CD4-positive, alpha-beta T cell treated with Interleukin-2 at 100 ng/mL for 4 hours (primary cell): ENCODE measurements at regions not wholly inside any gene's neighbourhood (a gene's known extent, or its start where the extent isn't known, plus 50 kb on each side); places are given as distances from the start of the nearest gene placed in this dataset.
"Not testable (repeated sequence)": the region's sequence is repeated elsewhere in the genome, so short reads cannot be mapped to it uniquely, and the experiment has no call there.

Source experiments
- DNase-seq: peaks from one replicate; pipeline ENCODE4 v3.0.0-alpha.2; 2020; ENCODE audit warnings: low spot score

- DNase-seq, result no peak
Observed at GRCh38 chr7:142698429-142698828, 50.8 kb upstream of the PRSS1 start.

- no peak for DNase-seq
Observed at GRCh38 chr7:142697270-142697669, 52.0 kb upstream of the PRSS1 start.

- DNase-seq, result no peak
Observed at GRCh38 chr7:142696456-142697179, 52.7 kb upstream of the PRSS1 start.

GRCh38 chr7:142693911-142694310 is 55.4 kb upstream of the PRSS1 start:
- DNase-seq, result no peak

DNA sequence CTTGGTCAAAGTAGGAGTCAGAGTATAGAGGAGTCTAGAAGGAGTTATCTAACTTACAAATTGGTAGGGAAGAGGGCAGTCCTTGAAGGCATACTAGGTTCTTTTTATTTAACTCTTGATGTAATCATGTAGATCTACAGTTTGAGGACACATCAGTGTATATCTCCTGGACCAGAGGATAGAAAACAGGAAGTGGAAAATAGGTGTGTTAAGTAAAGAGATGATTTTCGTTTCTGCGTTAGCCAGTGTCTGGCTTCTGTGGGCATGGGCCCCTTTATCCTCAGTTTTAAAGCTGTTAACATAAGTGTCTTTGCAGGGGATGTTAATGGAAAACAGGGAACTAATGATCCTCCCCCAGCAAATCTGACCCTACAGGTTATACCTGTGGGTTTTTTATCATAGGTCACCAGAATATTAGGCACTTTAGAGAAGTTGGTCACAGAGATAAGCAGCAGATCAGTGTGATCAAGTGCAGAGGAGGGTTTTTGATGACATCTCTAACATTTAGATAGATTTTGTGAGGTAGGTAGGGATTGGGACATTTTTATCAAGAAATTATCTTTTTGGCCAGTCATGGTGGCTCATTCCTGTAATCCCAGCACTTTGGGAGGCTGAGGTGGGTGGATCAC is 58.6 kb upstream of the PRSS1 start:
- DNase-seq, result no peak

- DNase-seq, result no peak
Observed at GRCh38 chr7:142689439-142690120, 59.7 kb upstream of the PRSS1 start.

DNA sequence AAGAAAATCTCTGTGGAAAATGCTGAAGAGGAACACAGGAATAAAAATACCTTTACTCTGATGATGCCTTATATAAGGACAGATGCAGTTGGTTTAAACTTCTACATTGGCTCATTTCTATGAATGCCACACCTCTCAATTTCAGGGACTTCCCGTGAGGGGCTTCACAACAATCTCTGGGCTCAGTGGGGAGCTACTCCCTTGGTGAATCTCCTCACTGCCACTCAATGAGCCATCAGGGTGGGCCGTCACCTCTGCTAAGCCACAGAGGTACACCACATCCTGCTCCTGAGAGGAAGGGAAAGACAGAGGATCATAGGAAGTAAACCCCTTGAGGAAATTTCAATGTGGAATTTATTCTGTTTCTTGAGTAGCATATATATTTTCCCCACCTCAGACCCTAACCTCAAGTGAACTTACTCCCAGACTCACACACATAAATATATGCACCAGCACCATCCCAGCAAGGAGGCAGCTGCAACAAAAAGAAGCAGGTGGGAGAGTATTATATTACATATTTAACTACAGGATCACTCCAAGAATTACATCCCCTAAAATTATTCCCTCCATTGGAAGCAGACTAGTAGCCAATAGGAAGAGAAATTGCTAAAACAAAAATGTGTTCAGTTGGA is 63.3 kb upstream of the PRSS1 start:
- peak; percentile 22 for DNase-seq

GRCh38 chr7:142681314-142682092 is 67.8 kb upstream of the PRSS1 start:
- DNase-seq, result no peak

DNA sequence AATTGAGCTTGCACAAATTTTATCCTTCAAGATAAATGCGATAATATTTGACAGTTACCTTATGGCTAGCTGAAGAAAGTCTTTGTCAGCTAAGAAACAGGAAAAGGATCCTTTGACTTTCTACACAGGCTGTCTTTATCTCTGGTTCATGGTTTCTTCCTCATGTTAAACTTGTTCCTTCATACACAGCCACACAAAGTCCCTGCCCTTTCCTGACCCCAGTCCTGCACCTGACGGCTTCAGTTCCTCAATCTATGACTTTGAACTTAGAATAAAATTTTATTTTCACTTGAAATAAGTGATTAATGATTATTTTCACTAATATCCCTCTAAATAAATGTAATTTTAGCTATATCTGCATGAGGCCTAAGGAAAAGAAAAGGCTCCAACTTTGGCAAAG is 77.8 kb upstream of the PRSS1 start:
- DNase-seq, result no peak

DNA sequence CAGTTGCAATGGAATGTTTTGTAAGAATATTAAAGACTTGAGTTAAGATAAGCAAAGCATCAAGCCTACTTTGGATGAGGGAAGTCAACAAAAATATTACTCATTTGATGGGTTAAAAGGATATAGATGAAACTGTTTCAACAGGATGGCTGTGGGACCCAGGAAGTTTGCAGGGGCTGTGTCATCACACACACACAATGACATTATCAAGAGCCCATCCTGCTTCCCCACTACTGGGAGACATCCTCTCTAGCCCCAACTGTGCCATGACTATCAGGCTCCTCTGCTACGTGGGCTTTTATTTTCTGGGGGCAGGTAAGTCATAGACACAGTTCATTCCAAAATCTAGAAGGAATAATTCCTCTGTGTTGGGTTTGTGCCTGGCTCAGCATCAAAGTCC is 78.8 kb upstream of the PRSS1 start:
- DNase-seq, result peak; percentile 15

DNA sequence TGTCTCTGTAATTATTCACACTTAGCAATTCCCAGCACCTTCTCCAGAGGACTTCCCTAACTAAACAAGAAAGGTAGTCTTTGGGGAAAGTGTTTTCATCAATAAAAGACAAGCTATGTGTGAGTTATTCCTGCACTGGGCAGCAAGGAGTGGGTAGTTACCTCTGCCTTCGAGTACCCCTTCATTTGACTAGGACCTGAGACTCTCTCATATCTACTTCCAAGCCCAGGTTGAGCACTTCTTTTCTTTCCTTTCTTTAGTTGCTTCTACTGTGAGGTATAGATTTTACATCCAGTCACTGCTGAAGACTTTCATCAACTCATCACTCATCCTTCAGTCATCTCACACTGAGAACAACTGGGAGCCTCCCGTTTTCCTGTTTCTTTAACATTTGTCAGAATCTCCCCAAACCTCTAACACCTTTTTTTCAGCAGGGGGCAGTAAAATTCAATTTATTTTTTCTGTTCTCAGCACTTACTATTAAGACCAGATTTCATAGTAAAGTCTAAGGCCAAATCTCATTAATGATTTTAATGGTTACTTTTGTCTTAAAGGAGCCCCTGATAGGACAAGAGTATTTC is 80.1 kb upstream of the PRSS1 start:
- peak; percentile 45 for DNase-seq

DNA sequence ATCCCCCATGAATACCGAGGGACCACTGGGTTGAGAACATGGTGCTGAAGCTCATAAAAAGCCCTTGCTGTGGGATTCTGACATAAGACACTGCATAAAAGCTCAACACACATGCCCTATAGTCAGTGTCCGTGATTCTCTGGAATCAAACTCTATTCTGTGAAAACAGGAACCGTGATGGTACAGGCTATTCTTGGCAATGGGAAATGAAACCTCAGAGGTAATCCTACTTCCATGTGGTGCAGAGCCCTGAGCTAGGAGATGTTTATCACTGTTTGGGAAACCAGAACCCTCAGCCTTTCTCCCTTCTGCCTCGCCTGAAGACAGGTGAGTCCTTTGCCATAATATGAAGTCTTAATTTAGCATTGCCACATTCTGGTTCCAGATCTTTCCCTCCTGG is 80.8 kb upstream of the PRSS1 start:
- no peak for DNase-seq

- DNase-seq, result no peak
Observed at GRCh38 chr7:142657376-142657775, 91.9 kb upstream of the PRSS1 start.

- no peak for DNase-seq
Observed at GRCh38 chr7:142654398-142654797, 94.9 kb upstream of the PRSS1 start.

- DNase-seq, result no peak
Observed at GRCh38 chr7:142647749-142648148, 101.5 kb upstream of the PRSS1 start.

GRCh38 chr7:142646386-142647140 is 102.7 kb upstream of the PRSS1 start:
- DNase-seq, result no peak

DNA sequence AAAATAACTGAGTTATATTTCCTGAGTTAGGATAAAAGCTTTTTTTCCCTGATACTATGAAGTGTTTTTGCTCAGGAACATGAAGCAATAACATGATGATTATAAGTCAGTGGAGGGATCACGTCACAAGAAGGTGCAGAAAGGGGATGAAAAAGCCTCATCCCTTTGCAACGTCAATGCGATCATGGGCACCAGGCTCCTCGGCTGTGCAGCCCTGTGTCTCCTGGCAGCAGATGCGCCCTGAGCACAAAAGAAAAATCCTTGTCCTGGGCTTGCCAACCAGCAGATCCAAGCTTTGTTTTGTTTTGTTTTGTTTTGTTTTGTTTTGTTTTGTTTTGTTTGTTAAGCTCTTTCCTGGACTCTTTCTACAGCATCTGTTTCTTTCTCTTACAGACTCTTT is 103.5 kb upstream of the PRSS1 start:
- no peak for DNase-seq

DNA sequence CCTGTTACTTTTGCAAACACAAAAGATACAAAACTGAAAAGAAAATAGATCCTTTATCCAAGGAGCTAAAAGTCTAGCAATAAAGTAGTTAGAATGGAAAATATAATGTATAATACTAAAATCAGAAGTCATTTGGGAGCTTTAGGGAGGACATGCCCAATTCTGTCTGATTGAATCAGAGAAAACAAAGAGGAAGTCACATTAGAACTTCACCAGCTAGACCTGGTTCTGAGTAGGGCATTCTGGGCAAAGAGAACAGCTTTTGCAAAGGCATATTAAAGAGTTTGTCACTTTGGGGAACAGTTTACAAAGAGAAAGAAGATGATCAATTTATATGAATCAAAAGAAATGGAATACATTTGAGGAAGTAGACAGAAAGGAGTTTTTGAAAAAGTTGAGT is 107.0 kb upstream of the PRSS1 start:
- DNase-seq, result no peak

GRCh38 chr7:142641252-142641651 is 108.0 kb upstream of the PRSS1 start:
- not testable (repeated sequence) for DNase-seq

GRCh38 chr7:142638581-142638980 is 110.7 kb upstream of the PRSS1 start:
- no peak for DNase-seq

- DNase-seq, result no peak
Observed at GRCh38 chr7:142637240-142637639, 112.0 kb upstream of the PRSS1 start.
